ENCODE measurements at regions not wholly inside any gene's neighbourhood (a gene's known extent, or its start where the extent isn't known, plus 50 kb on each side); places are given as distances from the start of the nearest gene placed in this dataset.
"Not testable (repeated sequence)": the region's sequence is repeated elsewhere in the genome, so short reads cannot be mapped to it uniquely, and the experiment has no call there.

DNA sequence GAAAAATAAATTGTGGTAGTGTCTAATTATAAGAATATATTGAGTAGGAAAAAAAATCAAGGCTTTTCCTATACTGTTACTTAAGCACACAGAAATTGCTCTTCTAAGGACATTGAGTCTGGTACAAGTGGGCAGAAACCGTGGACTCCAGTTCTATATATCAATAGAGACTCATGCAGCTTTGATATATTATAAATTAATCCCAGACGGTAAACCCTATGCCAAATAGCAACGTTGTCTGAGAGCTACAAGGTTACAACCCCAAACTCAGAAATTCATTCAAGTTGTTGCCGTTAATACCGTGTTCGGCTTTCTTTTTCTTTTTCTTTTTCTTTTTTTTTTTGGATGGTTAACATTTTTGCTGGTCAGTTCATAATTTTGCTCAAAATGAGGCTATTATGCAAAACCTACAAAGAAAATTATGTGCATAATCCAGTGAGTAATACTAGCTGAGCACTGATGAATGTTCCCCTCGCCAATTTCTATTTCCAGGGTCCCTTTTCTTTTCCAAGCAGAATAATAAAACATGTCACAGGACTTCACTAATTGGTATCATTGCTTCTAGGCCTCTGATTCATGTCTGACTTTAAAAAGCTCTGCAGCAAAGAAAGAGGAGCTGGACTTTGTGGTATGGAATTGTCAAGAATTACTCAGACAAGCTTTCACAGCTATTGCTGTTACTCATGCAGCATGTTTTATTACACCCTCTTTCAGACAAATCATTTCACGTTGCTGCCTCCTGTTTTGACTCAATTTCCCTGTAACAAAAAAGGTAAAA is 737.7 kb downstream of the NLGN4X start:
- DNase-seq, result no peak

DNA sequence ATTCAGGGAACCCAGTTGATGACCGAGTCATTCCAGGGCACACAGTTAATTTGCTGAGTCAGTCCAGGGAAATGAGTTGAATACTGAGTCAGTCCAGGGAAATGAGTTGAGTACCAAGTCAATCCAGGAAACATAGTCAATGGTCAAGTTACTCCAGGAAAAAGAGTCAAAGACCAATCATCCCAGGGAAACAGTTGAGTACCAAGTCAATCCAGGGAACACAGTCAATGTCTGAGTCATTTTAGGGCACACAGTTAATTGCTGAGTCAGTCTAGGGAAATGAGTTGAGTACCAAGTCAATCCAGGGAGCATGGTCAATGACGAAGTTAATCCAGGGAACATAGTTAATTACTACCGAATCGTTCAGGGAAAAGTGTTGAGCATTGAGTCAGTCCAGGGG is 754.4 kb downstream of the NLGN4X start:
- no peak for DNase-seq

DNA sequence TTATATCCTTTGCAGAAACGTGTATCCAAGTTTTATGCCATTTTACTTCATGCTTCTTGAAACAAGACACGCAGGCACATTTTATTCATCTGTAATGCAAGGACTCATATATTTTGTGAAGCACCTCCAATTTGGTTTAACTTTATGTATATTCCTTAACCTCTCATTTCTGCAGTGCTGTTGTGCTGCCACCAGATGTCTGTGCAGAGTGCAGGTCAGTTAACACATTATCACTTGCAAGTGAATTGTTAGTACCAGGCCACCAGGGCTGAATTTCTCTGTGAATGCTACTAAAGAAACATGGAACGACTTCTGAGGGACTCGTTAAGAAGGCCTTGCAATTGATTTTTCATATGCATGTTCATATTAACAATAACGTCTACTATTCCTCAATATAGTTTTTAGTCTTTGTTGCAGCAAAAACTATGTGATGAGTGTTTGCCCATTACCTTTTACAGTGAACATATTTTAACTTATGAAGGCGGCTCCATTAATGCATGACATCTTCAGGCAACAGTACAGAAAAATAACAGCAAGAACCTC is 770.3 kb downstream of the NLGN4X start:
- DNase-seq, result no peak

DNA sequence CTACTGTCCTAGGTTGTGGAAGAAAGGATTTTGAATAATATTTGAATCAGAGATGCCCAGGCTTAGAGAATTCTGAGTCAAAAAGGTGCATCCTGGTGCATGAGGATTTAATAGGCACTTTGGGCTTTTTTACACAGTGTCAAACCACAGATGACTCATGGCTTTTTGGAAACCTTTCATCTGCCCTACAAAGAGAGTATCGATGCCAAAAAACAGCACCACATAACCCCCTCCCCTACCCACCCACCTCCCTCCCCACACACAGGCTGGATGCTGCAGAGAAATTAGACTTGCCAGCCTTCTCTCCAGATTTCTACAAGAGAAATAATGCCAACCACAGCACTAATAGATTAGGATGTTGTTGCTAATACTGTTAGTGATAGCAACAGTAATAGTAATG is 779.3 kb downstream of the NLGN4X start:
- DNase-seq, result no peak

DNA sequence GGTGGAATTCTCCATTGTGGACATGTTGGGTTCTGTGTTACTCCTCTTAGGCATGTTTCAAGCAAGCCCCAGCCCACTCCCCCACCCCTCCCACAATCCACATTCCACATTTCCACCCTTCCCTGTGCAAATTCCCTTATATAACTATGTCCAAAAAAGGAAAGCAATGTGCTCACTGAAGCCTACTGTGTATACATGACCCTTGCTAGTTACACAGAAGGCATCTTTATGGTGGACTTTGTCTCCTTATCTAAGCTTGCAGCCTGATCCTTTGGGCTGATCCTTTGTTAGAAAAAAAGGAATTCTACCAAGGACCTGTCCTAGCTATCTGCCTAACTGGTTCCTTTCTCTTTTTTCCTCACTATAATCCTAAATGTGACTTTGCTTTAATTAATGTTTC is 796.8 kb downstream of the NLGN4X start:
- no peak for DNase-seq

DNA sequence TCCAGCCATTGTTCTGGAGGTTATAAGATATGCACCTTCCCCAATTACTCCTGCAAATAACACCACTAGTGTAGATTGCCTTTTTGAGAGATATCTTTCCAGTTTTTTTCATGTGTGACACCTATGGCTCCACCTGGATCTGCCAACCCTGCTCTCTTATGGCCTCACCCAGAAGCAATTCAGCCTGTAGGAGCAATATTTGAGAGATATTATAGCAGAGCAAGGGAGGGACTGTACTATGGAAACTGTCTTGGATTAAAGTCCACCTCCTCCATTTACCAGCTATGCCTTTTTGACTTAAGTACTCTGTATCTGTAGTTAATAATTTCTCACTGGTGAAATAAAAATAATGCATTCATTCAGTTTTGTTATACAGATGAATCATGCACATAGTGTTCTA is 803.5 kb downstream of the NLGN4X start:
- DNase-seq, result no peak

DNA sequence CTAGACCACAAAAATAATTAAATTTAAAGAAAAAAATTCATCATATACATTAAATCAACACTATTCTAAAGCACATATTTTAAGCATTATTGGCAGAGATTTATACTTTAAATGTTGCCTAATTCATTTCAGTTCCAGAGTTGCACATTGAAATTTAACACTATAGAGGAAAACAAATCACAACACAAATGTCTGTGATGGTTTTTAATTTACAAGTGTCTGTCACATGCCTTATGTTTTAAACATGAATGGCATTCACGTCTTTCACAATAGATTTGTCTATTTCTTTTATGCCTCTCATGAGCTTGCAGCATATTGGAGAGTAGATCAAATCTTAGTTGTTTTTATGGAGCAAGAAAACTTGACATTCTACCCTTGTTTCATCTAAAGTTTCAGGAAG is 811.3 kb downstream of the NLGN4X start:
- no peak for DNase-seq

DNA sequence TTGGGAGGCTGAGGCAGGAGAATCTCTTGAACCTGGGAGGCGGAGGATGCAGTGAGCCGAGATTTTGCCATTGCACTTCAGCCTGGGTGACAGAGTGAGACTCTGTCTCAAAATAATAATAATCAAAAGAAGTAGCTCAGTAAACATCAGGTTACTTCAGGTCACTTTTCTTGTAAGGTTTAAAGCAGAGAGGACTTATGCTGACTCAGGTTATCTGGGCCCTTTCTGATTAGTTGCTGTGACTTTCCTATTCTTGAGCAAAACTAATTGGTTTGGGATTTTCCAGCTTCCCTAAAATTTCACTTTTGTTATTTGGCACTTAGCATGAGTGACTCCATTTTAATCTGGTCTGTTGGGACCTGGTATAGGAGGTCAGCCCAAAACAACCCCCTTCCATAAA is 812.9 kb downstream of the NLGN4X start:
- no peak for DNase-seq

DNA sequence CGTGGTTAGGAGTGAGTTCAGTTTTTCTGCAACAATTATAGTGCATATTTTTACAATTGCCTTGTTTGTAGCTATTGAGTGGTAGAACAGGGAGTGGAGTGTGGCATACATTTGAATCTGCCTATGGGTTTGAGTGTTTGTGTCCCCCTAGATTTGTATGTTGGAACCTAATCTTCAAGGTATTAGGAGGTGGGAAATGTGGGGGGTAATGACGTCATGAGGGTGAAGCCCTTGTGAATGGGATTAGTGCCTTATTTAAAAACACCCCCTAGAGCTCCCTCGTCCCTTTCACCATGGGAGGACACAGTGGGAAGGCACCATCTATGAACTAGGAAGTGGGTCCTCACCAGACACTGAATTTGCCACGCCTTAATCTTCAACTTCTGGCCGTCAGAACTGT is 819.6 kb downstream of the NLGN4X start:
- no peak for DNase-seq

DNA sequence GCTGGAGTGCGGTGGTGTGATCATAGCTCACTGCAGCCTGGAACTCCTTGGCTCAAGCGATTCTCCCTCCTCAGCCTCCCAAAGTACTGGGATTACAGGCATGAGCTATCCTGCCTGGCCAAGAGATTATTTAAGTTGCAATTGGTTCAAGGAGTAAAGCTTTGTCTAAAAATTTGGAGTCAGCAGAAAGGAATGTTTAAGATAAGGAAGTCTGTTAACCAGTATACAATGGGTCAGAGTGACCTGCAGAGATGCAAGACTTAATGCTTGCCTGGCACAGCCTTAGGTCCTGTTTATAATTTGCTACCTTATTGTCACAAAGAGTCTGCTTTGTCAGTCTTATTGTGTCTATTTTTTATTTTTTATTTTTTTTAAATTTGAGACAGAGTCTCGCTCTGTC is 826.2 kb downstream of the NLGN4X start:
- no peak for DNase-seq

DNA sequence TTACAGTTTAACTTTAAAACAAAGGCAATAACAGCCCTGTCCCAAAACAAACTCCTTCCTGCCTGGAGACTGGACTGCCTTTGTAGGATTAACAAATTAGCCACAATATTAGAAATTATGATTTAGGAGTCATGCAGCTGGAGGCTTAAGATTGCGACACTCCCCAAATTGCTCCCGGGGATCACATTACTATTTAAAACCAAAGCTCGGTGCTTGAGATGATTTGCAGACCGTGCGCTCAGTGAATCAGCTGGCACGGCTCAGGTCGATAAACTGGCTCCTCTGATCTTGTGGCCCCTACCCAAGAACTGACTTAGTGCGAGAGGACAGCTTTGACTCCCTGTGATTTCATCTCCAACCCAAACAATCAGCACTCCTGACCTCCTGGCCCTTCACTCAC is 829.3 kb downstream of the NLGN4X start:
- peak; percentile 4 for DNase-seq

DNA sequence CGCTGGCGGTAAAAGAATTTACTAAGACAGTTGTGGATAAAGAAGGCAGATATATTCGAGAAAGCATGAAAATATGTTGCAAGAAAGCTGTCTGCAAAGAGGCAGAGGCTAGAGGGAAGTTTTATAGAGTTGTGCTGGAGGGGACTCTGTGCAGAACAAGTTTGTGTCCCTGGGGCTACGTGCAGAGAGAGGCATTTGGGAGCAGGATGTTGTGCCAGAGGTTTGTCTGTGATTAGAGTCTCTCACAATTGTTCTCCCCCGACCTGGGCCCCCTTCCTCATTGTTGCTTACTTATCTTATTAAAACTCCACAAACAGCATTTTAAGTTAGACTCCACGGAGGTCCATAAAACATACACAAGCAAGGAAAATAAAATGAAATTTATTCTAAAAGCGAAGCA is 831.3 kb downstream of the NLGN4X start:
- no peak for DNase-seq

DNA sequence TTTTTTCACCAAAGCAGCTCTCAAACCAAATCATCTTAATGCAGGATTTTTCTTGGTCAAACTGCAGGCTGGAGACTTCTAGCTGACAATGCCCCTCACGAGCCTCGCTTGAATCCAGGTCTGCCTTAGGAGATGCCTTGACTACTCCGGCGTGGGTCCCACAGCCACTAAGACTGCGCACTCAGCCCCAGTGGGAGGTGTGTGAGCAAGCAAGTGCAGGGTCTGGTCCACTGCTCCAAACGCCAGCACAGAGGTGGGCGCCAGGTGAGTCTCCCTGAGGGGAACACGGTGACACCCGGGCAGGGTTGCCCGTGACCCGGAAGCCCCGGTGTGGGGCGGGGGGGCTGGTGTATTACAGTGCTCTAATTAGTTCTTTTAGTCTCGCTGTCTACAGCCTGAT is 838.3 kb downstream of the NLGN4X start:
- no peak for DNase-seq

DNA sequence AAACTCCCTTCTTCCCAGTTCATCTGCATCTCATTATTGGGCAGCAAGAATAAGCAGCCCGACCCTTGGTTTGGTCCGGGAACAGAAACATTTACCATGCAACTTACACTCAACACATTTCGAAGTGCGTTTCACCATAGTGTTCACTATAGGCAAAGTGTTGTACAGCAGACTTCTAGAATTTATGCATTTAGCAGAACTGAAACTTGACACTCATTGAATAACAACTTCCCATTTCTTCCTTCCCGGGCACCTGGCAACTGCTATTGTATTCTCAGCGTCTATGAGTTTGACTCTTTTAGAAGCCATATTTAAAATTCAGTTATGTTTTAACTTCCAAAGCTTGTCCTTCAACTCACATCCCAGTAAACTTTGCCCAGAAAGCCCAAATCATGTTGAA is 840.6 kb downstream of the NLGN4X start:
- DNase-seq, result peak; percentile 91

DNA sequence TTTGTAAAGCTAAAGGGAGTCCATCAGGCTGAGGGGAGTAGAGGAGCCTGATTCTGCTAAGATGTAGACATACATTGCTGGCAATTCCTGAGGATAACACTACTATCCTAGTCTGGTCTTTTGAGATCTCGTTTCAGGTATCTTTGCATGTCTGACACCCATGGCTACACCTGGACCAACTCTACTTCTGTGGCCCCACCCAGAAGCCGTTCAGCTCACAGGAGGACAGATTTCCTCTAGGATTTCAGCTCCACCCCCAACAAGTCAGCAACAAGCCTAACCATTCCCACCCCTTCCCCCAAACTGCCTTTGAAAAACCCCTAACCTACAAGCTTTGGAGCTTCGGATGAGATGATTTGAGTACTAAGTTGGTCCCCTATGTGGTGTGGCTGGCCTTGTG is 848.2 kb downstream of the NLGN4X start:
- no peak for DNase-seq

DNA sequence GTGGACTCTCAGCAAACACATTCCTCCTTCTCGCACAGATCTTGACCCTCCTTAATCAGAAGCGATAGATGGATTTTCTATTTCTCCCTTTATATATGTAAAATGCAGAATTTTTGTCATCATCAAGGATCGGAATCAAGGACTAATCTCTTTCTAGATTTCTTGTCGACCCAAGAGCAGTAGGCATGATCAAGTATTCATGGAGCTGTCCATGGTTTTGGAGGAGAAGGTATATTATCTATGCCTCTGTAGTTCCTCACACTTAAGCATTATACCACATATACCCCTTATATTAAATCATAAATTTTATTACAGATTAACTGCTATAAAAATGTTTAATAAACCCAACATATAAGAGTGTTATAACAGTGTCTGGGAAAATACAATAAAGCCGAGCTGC is 886.8 kb downstream of the NLGN4X start:
- no peak for DNase-seq

DNA sequence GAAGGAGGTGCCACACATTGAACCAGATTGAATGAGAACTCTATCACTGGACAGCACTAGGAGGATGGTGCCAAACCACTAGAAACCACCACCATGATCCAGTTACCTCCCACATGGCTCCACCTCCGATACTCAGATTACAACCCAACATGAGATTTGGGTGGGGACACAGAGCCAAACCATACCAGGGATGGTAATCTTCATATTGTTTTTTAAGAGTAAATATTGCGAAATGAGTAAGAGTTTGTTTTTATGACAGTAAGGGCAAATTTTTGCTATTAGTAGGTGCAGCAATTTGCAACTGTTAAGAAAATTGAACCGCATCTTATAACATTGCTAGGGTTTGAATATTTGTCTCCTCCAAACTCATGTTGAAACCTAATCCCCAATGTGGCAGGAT is 891.5 kb downstream of the NLGN4X start:
- no peak for DNase-seq

DNA sequence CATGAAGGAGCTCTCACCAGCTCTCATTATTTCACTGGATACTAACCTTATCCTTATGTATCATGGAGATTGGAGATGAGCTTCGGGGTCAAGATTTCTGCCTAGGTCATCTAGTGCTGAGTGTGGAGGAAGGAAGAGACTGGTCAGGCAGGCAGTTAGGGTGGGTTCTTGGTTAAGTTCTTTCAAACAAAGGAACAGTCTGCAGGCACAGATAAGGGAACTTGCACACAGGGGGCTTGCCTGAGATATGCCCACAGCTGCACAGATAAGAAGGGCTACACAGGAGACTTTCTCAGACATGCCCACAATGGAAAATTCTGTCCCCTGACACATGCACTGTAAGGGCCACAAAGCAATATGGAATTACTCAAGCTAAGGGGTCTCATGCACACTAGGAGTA is 904.1 kb downstream of the NLGN4X start:
- DNase-seq, result no peak

DNA sequence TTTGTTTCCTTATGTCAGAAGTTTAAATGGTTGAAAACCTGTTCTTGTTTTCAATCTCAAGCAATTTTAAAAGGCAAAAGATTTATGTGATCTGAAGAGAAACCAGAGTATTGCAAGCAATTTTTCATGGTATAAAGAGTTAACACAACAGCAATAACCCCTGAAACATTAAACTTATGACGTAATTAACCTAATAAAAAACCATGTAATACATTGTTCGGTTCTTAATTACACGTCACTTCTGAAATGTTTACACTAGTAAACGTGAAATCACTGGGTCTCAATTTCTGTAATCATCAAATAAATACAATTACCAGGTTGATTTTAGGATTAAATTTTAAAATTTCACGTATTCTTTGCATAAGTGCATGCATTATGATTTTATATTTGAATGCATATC is 914.5 kb downstream of the NLGN4X start:
- DNase-seq, result no peak

DNA sequence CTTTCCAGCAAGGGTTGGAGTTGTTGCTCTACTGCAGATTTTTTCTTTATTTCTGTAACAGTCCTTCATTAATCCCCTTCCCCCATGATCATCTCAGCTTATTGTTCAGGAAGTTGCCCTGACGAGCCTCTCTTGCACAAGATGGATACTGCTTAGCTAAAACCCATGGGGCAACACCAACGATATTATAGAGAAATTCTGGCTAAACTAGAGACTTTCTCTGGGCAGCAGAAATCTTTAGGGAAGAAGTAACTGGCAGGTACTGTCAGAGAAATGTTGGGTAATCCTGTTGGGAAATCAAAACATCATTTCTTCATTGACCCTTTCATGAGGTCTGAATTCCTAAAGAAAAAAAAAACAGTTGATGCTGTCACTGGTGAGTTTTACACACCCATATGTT is 921.3 kb downstream of the NLGN4X start:
- DNase-seq, result peak; percentile 86

DNA sequence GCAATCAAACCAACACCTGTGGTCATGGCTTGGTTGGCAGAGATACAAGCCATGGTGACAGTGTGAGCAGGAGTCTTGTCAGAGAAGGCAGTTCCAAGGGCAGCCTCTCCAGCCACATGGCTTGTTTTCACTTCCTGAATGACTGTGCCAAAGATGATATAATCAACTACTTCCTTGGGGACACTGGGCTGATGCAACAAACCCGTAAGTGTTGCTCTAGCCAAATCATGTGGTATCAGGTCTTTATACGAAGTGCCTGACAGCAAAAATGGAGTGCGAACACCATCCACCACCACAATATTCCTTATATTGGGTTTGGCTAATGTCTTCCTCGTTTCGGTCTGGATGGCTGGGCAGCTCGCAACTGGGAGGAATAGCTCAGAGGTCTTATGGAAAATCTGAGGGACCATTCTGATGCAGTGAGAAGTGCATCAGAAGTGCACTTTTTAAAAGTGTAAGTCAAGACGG is 922.0 kb downstream of the NLGN4X start:
- peak; percentile 92 for DNase-seq

DNA sequence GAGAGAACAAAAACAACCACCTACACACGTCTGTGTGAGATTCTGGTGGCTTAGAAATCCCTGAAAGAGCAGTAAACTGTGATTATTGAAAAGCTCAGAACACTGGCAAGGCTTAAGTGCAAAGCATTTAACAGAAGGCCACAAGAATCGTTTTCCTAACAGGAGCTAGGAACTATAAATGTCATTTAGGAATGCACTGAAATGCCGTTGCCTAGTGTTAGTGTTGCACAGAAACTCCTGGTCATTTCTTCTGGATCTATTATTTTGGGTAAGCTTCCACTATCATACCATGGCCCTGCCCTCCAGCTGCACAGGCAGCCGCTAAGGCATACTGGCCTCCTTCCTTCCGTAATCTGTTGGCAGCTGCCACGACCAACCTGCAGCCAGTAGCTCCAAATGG is 923.2 kb downstream of the NLGN4X start:
- DNase-seq, result no peak

DNA sequence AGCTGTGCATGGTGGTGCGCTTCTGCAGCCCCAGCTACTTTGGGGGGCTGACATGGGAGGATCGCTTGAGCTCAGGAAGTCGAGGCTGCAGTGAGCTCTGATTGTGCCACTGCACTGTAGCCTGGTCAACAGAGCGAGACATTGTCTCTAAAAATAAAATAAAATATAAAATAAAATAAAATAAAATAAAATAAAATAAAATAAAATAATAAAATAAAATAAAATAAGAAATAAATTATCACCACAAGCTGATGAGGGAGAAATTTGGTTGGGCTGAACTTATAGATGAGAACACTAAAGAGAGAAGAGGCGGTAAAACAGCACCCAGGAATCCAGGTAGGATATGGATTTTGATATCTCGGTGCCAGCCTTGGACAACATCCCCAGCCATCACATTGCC is 933.7 kb downstream of the NLGN4X start:
- DNase-seq, result no peak

DNA sequence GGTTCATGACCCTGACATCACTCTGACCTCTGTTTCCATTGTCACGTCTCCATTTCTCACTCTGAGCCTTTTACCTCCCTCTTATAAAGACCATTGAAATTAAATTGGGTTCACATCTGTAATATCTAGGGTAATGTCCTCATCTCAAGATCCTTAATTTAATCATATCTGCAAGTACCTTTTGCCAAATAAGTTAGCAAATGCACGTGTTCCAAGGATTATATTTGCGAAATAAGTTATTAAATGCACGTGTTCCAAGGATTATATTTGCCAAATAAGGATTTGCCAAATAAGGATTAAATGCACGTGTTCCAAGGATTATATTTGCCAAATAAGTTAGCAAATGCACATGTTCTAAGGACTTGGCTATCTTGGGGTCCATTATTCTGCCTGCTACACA is 938.0 kb downstream of the NLGN4X start:
- no peak for DNase-seq

DNA sequence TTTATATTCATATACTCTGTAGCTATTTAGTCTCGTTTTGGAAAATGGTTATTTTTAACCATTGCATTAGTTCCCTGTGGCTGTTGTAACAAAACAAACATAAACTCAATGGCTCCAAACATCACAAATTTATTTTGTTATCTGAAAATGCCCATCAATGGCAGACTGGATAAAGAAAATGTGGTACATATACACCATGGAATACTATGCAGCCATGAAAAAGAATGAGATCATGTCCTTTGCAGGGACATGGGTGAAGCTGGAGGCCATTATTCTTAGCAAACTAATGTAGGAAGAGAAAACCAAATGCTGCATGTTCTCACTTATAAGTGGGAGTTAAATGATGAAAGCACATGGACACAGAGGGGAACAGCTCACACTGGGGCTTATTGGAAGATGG is 938.7 kb downstream of the NLGN4X start:
- not testable (repeated sequence) for DNase-seq
